HG02678 (cell line): ENCODE measurements at regions not wholly inside any gene's neighbourhood (a gene's known extent, or its start where the extent isn't known, plus 50 kb on each side); places are given as distances from the start of the nearest gene placed in this dataset.

Experiments used
- ATAC-seq: cut with Tn5 transposase; IDR thresholded peaks from one replicate; pipeline ENCODE4 v1.9.1; 2021; ENCODE audit warnings: mild to moderate bottlenecking, moderate library complexity; ENCODE audit not compliant: unreplicated experiment

- ATAC-seq = no peak
Measured at GRCh38 chr3:162269636-162270458, 773.2 kb downstream of the OTOL1 start.

DNA sequence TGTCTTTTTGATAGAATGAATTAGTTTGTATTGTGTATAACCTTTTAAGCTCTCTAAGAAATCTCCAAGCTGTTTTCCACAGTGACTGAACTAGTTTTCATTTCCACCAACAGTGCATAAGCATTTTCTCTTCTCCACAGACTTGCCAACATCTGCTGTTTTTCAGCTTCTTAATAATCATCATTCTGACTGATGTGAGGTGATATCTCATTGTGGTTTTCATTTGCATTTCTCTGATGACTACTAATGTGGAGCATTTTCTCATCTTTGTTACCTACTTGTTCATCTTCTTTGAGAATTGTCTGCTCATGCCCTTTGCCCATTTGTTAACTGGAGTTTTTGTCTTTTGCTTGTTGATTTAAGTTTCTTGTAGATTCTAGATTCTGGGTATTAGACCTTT, 777.5 kb downstream of the OTOL1 start:
- no peak for ATAC-seq

DNA sequence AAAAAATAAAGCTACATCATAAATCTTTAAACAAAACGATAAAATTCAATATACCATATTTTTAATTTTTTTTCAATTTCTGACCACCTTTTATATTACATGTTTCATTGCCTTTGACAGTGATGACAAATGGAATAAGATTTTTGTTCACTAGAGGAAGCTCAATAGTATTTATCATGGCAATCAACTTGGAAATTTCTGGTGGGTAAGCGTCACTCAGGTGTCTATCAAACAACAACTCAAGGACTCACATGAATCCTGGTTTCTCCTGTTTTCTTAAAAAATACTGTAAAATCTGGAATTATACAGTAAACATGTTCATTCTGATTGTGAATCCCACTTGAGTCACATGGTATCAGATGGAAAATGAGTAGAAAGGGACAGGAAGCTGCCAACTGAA, 782.2 kb downstream of the OTOL1 start:
- no peak for ATAC-seq

- ATAC-seq = no peak
Measured at GRCh38 chr3:162285259-162285658, 788.7 kb downstream of the OTOL1 start.

DNA sequence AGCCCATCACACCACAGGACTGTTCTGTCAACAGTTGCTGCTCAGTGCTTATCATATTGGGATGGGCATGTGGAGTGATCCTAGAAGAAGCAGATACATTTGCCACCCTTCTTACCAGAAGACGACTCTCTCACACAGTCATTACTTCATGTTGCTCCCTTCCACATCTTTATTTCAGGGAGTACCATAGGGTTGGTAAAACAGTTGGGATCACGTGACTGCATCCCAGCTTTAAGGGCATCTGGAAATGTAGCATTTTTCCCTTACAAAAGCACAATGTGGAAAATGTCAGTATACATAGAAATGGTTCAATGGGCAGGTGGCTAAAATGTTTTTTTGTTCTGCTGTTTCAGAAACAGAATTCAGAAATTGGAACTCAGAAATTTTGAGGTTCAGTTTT, 791.0 kb downstream of the OTOL1 start:
- no peak for ATAC-seq

- no peak for ATAC-seq
Measured at GRCh38 chr3:162292409-162292808, 795.8 kb downstream of the OTOL1 start.

DNA sequence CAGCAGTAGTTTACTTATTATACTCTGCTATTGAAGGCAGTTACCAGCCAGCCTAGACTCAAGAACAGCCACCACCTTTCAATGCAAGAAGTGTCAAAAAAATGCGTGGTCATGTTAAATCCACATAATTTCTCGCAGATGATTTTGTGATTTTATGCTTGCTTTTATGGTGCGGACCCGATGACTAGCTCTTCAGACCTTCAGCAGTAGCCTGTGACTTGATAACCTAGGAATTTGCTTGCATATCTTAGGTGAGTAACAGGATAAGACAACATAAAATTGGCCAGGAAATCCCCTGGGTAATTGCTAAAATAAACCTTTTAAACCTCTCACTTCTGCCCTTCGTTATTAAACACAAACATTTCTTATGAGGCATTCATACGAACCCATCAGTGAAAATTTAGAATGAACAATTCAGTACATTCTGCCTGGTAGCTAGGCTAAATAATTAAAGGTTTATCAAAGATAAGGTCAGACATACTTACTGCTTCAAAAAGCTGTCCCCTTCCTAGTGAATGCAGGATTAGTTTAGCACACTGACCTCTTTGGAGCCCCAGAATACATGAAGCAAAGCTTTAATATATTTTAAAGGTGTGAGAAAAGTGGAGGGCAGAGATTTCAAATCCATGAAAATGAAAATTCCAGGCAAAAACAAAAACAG, 798.8 kb downstream of the OTOL1 start:
- no peak for ATAC-seq

DNA sequence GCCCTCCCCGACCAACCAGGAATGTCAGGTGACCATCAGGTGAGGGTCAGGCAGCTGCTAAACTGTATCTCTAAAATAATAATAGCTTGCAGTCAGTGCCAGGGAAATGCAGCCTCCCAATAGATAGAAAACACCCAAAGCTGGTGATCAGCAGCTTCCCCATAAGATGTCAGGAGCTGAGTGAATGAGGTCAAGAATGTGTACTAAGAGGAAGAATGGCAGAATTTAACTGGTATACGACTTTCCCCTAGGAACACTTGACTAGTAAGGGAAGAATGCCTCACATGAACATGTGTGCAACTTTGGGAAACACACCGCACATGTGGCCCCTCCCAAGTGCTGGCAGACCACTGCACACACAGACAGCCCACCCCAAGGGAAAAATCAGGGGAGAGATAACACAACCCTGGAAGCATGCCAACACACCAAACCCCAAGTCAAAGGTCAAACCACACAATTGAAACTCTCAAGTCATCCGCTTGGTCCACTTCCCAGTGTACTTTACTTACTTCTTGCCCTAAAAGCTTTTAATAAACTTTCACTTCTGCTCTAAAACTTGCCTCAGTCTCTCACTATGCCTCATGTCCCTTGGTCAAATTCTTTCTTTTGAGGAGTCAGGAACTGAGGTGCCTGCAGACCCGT, 806.5 kb downstream of the OTOL1 start:
- ATAC-seq = no peak

- no peak for ATAC-seq
Measured at GRCh38 chr3:162317046-162317445, 820.4 kb downstream of the OTOL1 start.

GRCh38 chr3:162328649-162329048, 832.0 kb downstream of the OTOL1 start:
- ATAC-seq = no peak

GRCh38 chr3:162329514-162329913, 832.9 kb downstream of the OTOL1 start:
- ATAC-seq = no peak

GRCh38 chr3:162332344-162332743, 835.7 kb downstream of the OTOL1 start:
- no peak for ATAC-seq

DNA sequence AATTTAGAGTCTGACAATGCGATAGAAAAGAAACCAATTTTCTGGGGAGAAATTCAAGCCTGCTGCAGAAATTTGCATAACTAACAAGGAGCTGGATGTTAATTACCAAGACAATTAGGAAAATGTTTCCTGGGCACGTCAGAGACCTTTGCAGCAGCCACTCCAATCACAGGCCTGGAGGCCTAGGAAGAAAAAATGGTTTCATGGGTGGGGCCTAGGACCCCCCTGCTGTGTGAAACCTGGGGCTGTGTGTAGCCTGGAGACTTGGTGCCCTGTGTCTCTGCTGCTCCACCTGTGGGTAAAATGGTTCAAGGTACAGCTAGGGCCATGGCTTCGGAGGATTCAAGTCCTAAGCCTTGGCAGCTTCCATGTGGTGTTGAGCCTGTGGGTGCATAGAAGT, 837.9 kb downstream of the OTOL1 start:
- no peak for ATAC-seq

- ATAC-seq = no peak
Measured at GRCh38 chr3:162337630-162338029, 841.0 kb downstream of the OTOL1 start.

GRCh38 chr3:162338514-162338913, 841.9 kb downstream of the OTOL1 start:
- no peak for ATAC-seq

DNA sequence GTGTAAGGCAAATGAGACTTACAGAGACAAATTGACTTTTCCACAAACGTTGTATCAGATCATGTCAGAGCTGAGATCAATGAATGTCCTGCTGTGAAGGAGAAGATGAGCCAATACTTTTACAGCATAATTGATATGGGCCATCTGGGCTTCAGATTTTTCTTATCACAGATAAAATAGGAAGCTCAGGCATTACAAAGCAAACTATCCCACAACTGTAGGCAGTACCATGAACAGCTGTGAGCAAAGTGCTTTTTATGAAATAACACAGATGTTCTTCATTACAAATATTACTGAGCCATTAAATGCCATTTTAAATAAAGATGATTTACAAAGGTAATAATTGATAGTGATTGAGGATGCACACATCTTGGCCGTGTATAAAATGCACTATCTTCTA, 852.3 kb downstream of the OTOL1 start:
- ATAC-seq = no peak

DNA sequence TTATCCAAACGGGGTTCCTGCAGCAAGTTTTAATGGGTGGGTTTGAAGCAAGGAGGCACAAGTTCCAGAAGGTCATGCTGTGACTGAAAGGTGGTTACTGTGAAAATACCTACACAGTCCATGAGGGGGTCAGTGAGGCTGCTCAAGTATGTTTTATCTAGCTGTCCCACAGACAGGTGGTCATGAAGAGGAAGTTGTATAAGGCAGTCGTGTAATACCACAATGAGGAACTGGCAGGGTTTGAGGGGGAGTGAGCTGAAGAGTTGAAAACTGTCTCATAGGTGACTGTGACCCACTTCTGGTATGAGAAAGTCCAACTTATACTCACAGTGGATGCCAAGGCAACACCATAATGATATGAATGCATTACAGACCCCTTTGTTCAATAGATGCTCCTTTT, 856.8 kb downstream of the OTOL1 start:
- no peak for ATAC-seq

DNA sequence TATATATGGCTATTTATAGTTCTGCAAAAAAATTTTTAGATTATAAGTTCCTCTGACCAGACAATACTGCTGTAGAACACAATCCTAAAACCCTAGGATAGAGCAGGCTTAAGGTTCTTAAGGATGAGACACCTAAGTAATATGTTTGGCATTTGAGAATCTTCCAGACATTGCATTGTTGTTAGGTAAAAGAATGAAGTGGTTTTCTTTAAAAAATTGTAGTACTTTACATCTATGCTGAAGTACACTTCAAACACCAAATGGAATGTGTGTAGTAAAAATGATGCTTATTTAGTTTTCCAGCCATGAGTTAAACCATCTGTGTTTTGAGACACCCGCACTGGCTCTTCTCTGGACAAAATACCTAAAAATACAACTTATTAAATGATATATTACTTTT, 857.7 kb downstream of the OTOL1 start:
- ATAC-seq = no peak

DNA sequence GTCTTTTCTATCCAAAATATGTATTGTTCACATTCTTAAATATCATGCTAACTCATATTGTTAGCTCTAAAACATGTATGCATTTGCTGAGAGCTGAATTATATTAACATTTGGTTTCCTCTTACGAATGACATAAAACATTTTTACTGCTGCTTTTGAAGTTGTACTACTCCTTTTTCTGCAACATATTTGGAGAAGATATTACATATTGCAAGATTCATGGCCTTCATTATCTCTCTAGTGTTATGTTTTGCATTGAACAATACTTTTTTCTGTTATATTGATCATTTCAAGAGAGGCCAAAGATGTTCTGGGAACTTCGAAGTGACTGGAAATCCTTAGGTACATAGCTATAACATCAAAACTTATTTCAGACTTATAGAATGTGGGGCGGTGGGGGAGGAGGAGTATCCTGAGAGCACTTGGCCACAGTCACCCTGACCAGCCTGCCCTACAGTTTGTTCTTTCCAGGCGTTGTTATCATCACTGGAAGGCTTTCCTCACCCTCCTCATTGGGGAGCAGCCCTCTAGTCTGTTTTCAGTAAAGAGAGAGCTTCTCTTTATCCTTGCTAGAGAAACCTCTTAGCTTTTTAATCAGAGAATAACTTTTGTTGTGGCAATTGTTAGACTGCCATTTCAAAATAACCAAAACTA, 868.6 kb downstream of the OTOL1 start:
- ATAC-seq = no peak

DNA sequence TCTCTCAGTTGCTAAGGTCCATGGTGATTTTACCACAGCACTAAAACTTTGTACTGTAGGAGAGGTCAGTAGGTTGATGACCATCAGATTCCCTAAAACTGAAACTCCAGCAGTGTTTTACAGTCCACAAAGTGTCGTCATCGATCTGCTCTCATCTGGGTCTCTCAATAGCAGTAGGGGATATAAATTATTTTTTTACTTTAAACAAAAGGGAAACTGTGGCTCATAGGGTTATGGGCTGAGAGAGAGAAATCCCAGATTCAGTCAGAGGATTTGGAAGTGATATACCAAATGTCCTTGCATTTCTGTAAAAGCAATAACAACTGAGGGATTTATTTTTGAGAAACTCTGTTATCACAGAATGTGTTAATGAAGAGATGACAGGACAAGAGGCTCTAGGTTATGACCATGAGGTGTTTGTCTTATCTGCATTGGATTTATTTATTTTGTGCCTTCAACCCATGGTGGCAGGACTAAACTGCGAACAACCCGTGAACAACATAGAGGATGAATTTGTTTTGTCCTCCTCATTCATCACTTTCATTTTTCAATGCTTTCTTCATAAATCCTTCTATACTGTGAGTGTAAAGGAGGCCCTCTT, 869.7 kb downstream of the OTOL1 start:
- ATAC-seq = no peak
